SKM-1 treated with dmso at 0.1 percent for 144 hours (cell line): ENCODE measurements at regions not wholly inside any gene's neighbourhood (a gene's known extent, or its start where the extent isn't known, plus 50 kb on each side); places are given as distances from the start of the nearest gene placed in this dataset.

Experiments used
- DNase-seq: peaks from one replicate; lab custom pipeline; 2025; ENCODE audit not compliant: unreplicated experiment; lab: John Stamatoyannopoulos, UW

GRCh38 chr11:15688351-15688792, 573.6 kb downstream of the INSC start:
- DNase-seq, result no peak

- no peak for DNase-seq
Measured at GRCh38 chr11:15690320-15690719, 575.6 kb downstream of the INSC start.

GRCh38 chr11:15692739-15693138, 578.0 kb downstream of the INSC start:
- DNase-seq, result no peak

DNA sequence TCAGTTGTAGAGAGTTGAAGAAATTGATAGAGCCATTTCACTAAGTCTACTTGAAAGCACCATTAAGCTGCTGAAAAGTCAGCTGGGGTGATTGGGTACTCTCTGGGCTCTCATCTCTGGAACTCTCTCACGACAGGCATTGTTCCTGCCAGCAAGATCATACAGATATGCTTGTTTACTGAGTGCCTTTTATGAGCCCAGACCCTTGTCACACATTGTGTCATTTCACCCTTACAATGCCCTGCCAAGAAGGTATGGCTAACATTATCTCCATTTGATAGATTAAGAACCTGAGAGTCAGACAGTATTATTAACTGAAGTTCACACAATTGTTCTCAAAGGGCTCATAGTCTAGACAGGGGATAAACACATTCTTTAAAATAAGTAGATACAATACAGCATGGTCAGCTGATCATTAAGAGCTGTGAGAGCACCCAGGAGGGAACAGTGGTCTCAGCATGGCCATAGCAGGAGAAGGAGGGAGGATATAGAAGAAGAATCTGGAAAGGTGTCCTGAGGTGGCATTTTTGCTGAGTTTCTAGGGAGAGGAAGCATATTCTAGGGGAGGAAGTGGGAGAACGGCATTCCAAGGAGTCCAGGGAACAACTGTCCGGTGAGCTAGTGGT, 580.5 kb downstream of the INSC start:
- DNase-seq, result no peak

DNA sequence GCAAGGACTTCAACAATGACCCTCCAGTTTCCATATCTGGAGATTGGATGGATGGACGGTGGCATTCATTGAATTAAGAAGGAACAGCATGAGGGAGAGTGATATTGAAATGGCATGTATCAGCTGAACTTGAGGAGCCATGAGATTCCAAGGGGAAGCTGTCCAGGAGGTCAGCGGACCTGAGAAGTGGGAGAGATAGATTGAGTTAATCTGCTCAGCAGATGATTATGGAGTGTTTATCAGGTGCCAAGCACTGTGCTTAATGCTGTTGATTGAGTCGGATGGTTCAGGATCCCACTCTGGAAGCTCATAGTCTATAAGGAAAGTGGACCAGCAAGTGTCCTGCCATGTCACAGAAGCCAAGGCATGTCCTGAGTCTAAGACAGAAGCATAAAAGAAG, 581.3 kb downstream of the INSC start:
- no peak for DNase-seq

DNA sequence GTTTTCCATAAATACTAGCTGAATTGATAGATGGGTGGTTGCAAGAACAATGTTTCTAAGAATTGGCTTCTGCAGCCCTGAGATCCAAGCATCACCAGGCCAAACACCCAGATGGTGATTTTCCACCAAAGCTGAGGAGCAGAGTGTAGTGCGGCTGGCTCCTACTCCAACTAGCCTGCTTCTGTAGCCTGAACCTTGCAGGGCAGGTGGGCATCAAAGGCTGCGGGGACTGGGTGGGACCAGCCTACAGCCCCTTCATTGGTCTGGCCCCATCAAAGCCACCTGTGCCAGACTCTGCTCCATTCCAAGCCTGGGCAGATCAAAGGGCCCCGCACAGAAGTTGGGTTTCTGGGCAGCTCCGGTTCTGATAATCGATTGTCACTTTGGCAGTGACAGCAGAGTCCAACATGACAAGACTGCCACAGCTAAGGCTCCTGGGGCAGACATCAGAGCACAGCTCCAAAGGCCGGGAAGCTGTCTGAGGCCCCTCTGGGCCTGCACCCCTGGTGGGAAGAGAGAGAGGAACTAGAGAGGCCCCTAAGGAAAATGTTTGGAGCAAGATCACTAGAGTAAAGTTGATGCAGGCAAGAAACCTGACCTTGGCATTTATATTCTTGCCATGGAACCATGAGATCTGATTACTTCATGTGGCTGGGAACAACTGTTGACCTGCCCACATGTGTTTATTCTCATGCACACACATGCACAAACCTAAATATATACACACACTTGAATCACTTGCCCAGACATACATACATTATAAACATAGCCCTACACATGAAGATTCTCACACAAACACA, 582.9 kb downstream of the INSC start:
- DNase-seq, result no peak

GRCh38 chr11:15698855-15699254, 584.1 kb downstream of the INSC start:
- no peak for DNase-seq

GRCh38 chr11:15699978-15700377, 585.3 kb downstream of the INSC start:
- no peak for DNase-seq

GRCh38 chr11:15700456-15700855, 585.7 kb downstream of the INSC start:
- DNase-seq, result no peak

GRCh38 chr11:15704064-15704463, 589.3 kb downstream of the INSC start:
- no peak for DNase-seq

DNA sequence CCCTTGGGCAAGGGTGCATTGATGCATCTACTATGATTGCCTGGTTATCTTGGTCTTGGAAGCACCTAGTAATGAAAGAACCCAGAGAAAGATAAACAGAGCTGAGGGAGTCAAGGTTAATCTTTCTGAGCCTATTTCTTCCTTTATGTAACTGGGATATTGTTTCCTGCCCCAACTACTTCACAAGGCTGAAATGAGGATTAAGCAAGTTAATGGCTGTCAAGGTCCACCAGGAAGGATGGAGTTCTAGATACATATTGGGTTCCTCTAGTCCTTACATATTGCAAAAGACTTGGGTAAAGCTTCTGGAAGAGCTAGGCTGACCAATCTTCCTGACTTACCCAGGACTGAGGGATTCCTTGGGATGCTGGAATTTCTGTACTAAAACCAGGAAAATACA, 589.8 kb downstream of the INSC start:
- no peak for DNase-seq

DNA sequence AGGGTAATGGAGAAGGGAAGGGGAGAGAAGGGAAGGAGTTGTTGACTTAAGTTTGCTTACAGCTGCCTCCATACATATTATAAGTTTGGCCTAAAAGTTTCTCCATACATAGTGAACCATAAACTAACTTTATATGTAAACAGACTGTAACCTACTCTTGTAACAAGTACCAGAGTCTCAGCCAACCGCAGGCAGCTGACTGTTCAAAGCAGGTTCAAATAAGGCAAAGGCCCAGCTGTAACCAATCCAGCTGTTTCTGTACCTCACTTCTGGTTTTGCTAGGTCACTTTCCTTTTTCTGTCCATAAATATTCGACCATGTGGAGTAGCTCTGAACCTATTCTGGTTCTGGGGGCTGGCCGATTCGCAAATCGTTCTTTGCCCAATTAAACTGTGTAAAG, 591.2 kb downstream of the INSC start:
- DNase-seq, result no peak

- DNase-seq, result no peak
Measured at GRCh38 chr11:15707194-15707593, 592.5 kb downstream of the INSC start.

DNA sequence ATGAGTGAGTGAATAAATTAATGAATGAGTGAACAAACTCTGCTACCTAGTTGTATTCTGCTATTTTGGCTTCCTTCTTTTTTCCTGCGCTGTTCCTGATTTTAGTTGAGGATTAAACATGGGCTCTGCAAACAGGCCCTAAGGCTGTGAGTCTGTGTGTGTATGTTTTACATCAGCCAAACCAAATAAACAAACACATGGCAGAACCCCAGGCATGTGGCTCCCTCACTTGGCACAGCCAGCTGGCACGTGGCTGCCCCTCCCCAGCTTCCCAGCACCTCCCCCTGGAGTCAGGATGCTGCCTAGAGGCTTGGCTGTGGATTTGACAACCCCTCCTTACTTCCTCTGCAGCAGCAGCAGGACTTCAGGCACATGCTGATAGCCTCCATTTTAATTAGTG, 593.2 kb downstream of the INSC start:
- no peak for DNase-seq

DNA sequence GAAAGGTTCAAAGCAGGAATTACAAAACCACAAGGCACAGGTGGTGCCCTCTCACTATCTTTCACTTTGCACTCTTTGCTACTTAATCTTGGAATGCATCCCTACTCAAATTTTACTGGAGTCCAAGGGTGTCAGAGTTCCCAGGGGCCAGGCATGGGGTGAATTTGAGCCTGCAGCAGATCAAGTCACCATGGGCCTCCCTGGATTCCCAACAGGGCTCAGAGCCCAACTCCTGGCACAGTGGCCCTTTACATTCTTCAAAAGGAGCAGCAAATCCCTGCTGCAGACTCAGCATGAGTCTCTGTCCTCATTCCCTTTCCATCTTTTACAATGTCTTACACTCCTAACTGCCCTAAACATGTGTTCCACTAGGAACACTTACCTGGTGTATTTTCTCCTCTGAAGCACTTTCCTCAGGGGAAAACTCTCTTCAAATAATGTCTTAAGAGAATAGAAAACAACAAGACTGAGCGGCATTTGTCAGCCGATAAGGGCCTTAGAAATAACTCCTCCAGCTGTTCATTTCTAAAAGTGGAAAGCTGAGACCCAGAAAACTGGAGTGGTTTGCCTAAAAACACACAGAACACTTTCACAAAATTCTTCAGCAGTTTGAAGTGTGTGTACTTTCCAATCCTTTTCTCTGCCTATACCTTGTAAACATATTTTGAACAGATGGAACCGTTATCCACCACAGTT, 596.0 kb downstream of the INSC start:
- no peak for DNase-seq

GRCh38 chr11:15711311-15711710, 596.6 kb downstream of the INSC start:
- no peak for DNase-seq

DNA sequence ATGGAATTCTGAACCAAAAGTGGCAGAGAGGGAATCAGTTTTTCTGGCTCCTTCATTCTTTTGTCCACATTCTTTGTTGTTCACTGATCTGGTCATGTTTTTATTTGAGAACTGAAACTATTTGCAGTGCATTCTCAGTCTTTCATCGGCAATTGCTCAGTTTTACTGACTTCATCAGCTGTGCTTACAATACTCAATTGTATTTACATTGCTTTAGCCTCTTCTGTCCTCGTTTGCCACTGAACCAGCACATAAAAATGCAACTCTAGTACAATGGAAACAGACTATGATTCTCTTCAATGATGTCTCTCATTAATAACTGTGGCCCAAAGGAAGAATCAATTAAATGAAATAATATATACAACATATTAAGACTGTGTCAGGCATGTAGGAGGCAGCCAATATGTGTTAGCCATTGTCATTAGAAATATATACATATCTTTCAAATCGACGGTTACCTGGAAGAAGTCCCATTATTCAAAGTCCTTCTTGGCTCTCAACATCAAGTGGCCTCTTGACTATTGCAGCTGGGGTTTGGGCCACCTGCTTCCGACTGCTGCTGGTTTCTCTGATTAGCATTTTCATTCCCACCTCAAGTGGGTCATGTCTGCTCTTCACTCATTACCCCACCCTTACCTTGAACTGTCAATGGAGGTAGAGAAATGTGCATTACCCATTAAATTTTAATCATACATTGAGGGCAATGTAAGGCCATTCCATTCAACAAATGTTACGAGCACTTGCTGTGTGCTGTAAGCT, 600.1 kb downstream of the INSC start:
- no peak for DNase-seq

DNA sequence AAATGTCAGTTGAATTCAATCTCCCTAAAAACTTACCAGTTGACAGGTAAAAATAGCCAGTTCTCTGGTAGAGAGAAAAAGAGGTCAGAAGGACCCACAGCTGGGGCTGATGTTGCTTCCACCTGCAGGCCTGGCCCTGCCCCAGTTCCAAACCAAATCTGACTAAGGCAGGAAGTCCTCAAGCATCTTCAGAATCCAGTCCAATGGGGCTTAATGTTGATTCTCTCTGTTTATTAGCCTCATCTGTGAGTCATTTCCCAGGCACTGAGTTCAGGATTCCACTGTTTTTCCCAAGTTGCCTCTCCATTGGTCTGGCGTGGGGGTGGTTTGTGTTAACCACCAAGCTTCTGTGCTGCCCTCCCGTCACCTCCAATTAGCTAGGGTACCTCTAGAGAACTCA, 601.8 kb downstream of the INSC start:
- DNase-seq, result no peak

GRCh38 chr11:15720460-15720859, 605.7 kb downstream of the INSC start:
- no peak for DNase-seq

- DNase-seq, result no peak
Measured at GRCh38 chr11:15723966-15724365, 609.2 kb downstream of the INSC start.

DNA sequence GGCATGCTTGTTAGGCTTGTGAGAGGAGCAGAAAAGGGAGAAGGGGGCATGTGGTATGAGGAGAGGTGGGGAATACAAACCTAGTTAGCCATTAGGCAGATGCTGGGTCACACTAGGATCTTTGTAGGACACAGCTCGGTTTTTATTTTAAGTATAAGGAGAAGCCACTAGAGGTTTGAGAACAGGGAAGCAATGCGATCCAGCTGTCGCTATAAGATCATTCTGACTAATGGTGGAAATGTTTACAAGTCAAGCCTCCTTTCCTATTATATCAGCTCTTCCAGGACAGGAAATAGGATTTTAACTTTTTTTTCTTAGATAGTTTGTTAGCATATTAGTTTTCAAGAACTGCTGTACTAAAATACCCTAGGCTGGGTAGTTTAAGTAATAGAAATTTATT, 609.9 kb downstream of the INSC start:
- no peak for DNase-seq
